ENCODE measurements at regions not wholly inside any gene's neighbourhood (a gene's known extent, or its start where the extent isn't known, plus 50 kb on each side); places are given as distances from the start of the nearest gene placed in this dataset.

DNA sequence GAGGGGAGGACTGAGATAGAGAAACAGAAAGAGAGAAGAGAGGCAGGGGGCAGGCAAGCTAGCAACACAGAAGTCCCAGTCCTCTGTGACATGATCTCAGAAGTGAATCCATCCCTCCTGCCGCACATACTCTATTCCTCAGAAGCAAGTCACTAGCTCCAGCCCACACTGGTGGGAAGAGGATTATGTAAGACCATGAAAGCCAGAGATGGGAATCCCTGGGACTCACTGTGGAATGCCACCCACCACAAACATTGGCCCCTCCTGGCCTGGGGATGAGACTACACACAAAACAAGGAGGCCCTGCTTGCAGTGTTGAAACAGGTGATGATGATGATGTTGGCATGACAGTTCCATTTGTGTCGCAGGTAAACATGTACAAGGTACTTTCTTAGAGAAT, 419.9 kb downstream of the IRS2 start:
- H3K9me3 ChIP-seq (ENCODE audit: control insufficient read depth in 1 of 2, insufficient read depth in 1 of 2, low read length in 2 of 2): no peaks in the 10 kb centered on the region
- POLR2A ChIA-PET: no interaction called here
- Mint-ChIP-seq H3K27me3 (no peaks in the 10 kb centered on the region), H3K27ac (no peak overlapping the region), H3K9me3 (peaks cover 2% of the 10 kb centered on the region), H3K4me3 (no peak overlapping the region), H3K4me1 (ENCODE audit: low read depth) (no peaks in the 10 kb centered on the region), H3K36me3 (ENCODE audit: low read depth) (no peaks in the 10 kb centered on the region)
- H3K27ac ChIP-seq (ENCODE audit: low read depth in 1 of 2, low read length in 2 of 2): no peak overlapping the region
- DNase-seq (no peak), ATAC-seq (ENCODE audit: poor library complexity) (no peak)
- CTCF ChIA-PET: no interaction called here
- H3K27me3 ChIP-seq (ENCODE audit: control insufficient read depth in 1 of 2, insufficient read depth in 2 of 2, low read length in 2 of 2): no peaks in the 10 kb centered on the region
- no peaks in the 10 kb centered on the region for H3K36me3 ChIP-seq (ENCODE audit: insufficient read depth, low read length)
- H3K4me1 ChIP-seq (ENCODE audit: insufficient read depth, low read length): no peaks in the 10 kb centered on the region
- no peak overlapping the region for H3K4me3 ChIP-seq (ENCODE audit: low read length)
- intact Hi-C loops (cut with DNase I, micrococcal nuclease): no loop called here
- TF ChIP-seq CTCF (IDR thresholded peaks at IDR 0.05): no peak

- ChIA-PET CTCF (no interaction called here), POLR2A (no interaction called here)
- no peak overlapping the region for H3K27ac ChIP-seq (ENCODE audit: low read depth in 1 of 2, low read length in 2 of 2)
- DNase-seq (no peak), ATAC-seq (ENCODE audit: poor library complexity) (no peak)
- H3K27me3 ChIP-seq (ENCODE audit: control insufficient read depth in 1 of 2, insufficient read depth in 2 of 2, low read length in 2 of 2): no peaks in the 10 kb centered on the region
- H3K27me3 Mint-ChIP-seq: no peaks in the 10 kb centered on the region
- no peak overlapping the region for H3K27ac Mint-ChIP-seq
- H3K4me1 ChIP-seq (ENCODE audit: insufficient read depth, low read length): no peaks in the 10 kb centered on the region
- no peaks in the 10 kb centered on the region for H3K36me3 Mint-ChIP-seq (ENCODE audit: low read depth)
- no peaks in the 10 kb centered on the region for H3K36me3 ChIP-seq (ENCODE audit: insufficient read depth, low read length)
- H3K4me1 Mint-ChIP-seq (ENCODE audit: low read depth): no peaks in the 10 kb centered on the region
- H3K4me3 ChIP-seq (ENCODE audit: low read length): no peak overlapping the region
- no peak overlapping the region for H3K4me3 Mint-ChIP-seq
- no peaks in the 10 kb centered on the region for H3K9me3 ChIP-seq (ENCODE audit: control insufficient read depth in 1 of 2, insufficient read depth in 1 of 2, low read length in 2 of 2)
- intact Hi-C loops (cut with DNase I, micrococcal nuclease): no loop called here
- H3K9me3 Mint-ChIP-seq: peaks cover 2% of the 10 kb centered on the region
- no peak for TF ChIP-seq CTCF (IDR thresholded peaks at IDR 0.05)
Observed at GRCh38 chr13:109363431-109363830, 423.0 kb downstream of the IRS2 start.

- H3K9me3 Mint-ChIP-seq: peaks cover 2% of the 10 kb centered on the region
- intact Hi-C loops (cut with DNase I, micrococcal nuclease): no loop called here
- H3K27me3 Mint-ChIP-seq: no peaks in the 10 kb centered on the region
- no peak overlapping the region for H3K27ac ChIP-seq (ENCODE audit: low read depth in 1 of 2, low read length in 2 of 2)
- no peaks in the 10 kb centered on the region for H3K27me3 ChIP-seq (ENCODE audit: control insufficient read depth in 1 of 2, insufficient read depth in 2 of 2, low read length in 2 of 2)
- no peaks in the 10 kb centered on the region for H3K4me1 ChIP-seq (ENCODE audit: insufficient read depth, low read length)
- no peak overlapping the region for H3K4me3 ChIP-seq (ENCODE audit: low read length)
- H3K36me3 ChIP-seq (ENCODE audit: insufficient read depth, low read length): no peaks in the 10 kb centered on the region
- no peak overlapping the region for H3K27ac Mint-ChIP-seq
- ATAC-seq (ENCODE audit: poor library complexity) (no peak), DNase-seq (no peak)
- CTCF ChIA-PET: no interaction called here
- POLR2A ChIA-PET: no interaction called here
- no peaks in the 10 kb centered on the region for H3K36me3 Mint-ChIP-seq (ENCODE audit: low read depth)
- H3K4me3 Mint-ChIP-seq: no peak overlapping the region
- TF ChIP-seq CTCF (IDR thresholded peaks at IDR 0.05): no peak
- H3K9me3 ChIP-seq (ENCODE audit: control insufficient read depth in 1 of 2, insufficient read depth in 1 of 2, low read length in 2 of 2): no peaks in the 10 kb centered on the region
- no peaks in the 10 kb centered on the region for H3K4me1 Mint-ChIP-seq (ENCODE audit: low read depth)
Observed at GRCh38 chr13:109362616-109363015, 423.8 kb downstream of the IRS2 start.

Data from CD4-positive, alpha-beta T cell (primary cell).